Stomach smooth muscle (tissue), 2 donors: ENCODE measurements at regions not wholly inside any gene's neighbourhood (a gene's known extent, or its start where the extent isn't known, plus 50 kb on each side); places are given as distances from the start of the nearest gene placed in this dataset.
"Not testable (repeated sequence)": the region's sequence is repeated elsewhere in the genome, so short reads cannot be mapped to it uniquely, and the experiment has no call there.

ENCODE experiments used
- H3K27ac ChIP-seq: one replicate; pipeline ENCODE4 v1.7.0; 2013; ENCODE audit warnings: mild to moderate bottlenecking, low read length, inconsistent platforms
- H3K27me3 ChIP-seq, 2 donors: one replicate each; pipeline ENCODE4 v1.7.0; 2013; ENCODE audit warnings: low read length in 2 of 2; ENCODE audit not compliant: insufficient read depth in 2 of 2, control insufficient read depth in 1 of 2
- H3K36me3 ChIP-seq, 2 donors: one replicate each; pipeline ENCODE4 v1.7.0; 2013; ENCODE audit warnings: low read length in 2 of 2; ENCODE audit not compliant: control insufficient read depth in 2 of 2, insufficient read depth in 2 of 2
- H3K4me1 ChIP-seq: one replicate; pipeline ENCODE4 v1.7.0; 2013; ENCODE audit warnings: low read length; ENCODE audit not compliant: control insufficient read depth, insufficient read depth
- H3K4me3 ChIP-seq, 2 donors: one replicate each; pipeline ENCODE4 v1.7.0; 2013; ENCODE audit warnings: low read length in 2 of 2
- H3K9ac ChIP-seq, 2 donors: one replicate each; pipeline ENCODE4 v1.7.0; 2013; ENCODE audit warnings: low read length in 2 of 2, mild to moderate bottlenecking in 1 of 2
- H3K9me3 ChIP-seq, 2 donors: one replicate each; pipeline ENCODE4 v1.7.0; 2013; ENCODE audit warnings: low read length in 2 of 2; ENCODE audit not compliant: control insufficient read depth in 2 of 2
- donor health status: healthy.
- donor health status: Pancreatic carcinoma.

DNA sequence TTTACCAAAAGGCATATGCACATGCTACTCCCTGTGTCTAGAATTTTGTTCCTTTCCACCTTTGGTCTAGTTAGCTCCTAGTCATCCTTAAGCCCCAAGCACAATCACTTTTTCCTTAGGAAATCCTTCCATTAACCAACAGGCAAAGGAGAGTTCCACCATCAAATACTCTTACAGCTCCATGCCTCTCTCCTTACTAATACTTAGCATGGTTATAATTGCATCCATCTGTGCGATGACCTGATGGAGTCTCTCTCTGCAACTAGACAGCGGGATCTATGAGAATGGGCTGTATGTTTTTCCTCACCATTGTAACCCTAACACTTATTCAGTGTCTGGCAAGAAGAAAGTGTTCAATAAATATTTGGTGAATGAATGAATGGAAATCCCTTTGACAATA is 69.3 kb upstream of the SMAD3 start:
- no peaks in the 10 kb centered on the region for H3K27me3 ChIP-seq
- H3K36me3 ChIP-seq = no peaks in the 10 kb centered on the region
- no peak overlapping the region for H3K9ac ChIP-seq
- H3K9me3 ChIP-seq = no peaks in the 10 kb centered on the region
- H3K27ac ChIP-seq = no peak overlapping the region
- no peak overlapping the region for H3K4me3 ChIP-seq
- no peaks in the 10 kb centered on the region for H3K4me1 ChIP-seq

GRCh38 chr15:66997212-66997611 is 68.2 kb upstream of the SMAD3 start:
- Histone ChIP-seq H3K4me3 (no peak overlapping the region), H3K9me3 (no peaks in the 10 kb centered on the region), H3K27ac (no peak overlapping the region), H3K4me1 (no peaks in the 10 kb centered on the region), H3K36me3 (no peaks in the 10 kb centered on the region), H3K27me3 (no peaks in the 10 kb centered on the region), H3K9ac (no peak overlapping the region)

DNA sequence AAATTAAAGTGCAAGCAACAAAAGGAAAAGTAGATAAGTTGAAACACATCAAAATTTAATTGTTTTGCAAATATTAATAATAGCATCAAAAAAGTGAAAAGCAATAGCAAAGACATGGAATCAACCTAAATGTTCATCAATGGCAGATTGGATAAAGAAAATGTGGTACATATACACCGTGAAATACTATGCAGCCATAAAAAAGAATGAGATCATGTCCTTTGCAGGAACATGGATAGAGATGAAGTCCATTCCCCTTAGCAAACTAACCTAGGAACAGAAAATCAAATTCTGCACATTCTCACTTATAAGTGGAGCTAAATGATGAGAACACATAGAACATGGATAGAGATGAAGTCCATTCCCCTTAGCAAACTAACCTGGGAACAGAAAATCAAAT is 67.2 kb upstream of the SMAD3 start:
- not testable (repeated sequence) for H3K27ac ChIP-seq, H3K9me3 ChIP-seq, H3K4me3 ChIP-seq

DNA sequence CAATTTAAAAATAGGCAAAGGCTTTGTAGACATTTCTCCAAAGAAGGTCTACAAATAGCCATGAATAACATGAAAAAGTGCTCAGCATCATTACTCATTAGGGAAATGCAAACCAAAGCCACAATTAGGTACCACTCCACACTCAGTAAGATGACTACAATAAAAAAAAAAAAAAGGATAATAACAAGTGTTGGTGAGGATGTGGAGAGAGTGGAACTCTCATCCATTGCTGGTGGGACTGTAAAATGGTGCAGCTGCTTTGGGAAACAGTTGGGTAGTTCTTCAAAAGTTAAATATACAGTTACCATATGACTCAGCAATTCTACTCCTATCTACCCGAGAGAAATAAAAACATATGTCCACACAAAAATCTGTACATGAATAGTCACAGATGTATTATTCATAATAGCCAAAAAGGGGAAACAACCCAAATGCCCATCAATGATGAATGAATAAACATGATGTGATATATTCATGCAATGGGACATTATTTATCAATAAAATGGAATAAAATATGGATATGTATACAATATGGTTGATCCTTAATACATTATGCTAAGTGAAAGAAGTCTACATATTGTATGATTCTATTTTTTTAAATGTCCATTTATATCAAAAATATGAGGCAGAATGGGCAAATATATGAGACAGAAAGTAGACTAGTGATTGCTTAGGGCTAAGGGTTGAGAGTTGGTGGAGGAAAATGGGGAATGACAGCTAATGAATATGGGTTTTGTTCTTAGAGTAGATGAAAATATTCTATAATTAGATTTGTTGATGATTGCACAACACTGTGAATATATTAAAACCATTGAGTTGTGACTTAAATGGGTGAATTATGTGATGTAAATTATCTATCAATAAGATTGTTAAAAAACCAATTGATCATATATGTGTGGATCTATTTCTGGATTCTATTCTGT is 66.1 kb upstream of the SMAD3 start:
- no peak overlapping the region for H3K27ac ChIP-seq
- no peak overlapping the region for H3K4me3 ChIP-seq
- H3K4me1 ChIP-seq = no peaks in the 10 kb centered on the region
- H3K36me3 ChIP-seq = no peaks in the 10 kb centered on the region
- no peaks in the 10 kb centered on the region for H3K27me3 ChIP-seq
- H3K9me3 ChIP-seq = no peaks in the 10 kb centered on the region
- H3K9ac ChIP-seq = no peak overlapping the region

More for the DNA sequence above, 67.2 kb upstream of the SMAD3 start:
- not testable (repeated sequence) for H3K9ac ChIP-seq, H3K36me3 ChIP-seq, H3K4me1 ChIP-seq, H3K27me3 ChIP-seq

DNA sequence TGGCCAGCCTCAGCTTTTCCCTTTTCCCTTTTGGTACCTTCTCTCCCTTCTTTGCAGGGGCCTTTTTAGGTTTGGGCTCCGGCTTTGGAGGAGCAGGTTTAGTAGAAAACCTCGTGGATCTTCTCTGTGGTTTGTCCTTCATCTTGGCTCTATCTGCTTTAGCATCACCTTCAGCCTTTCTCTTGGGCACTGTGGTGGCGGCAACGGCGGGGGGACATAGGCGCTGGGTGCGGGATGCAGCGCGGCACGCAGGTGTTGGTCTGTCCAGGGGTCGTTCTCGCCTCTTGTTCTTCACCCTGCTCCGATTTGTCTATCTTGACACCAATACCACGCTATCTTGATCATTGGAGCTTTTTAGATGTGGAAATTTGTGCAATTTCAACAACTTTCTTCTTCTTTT is 64.5 kb upstream of the SMAD3 start:
- no peaks in the 10 kb centered on the region for H3K4me1 ChIP-seq
- no peak overlapping the region for H3K9ac ChIP-seq
- no peaks in the 10 kb centered on the region for H3K9me3 ChIP-seq
- no peak overlapping the region for H3K4me3 ChIP-seq
- no peaks in the 10 kb centered on the region for H3K36me3 ChIP-seq
- no peak overlapping the region for H3K27ac ChIP-seq
- no peaks in the 10 kb centered on the region for H3K27me3 ChIP-seq

DNA sequence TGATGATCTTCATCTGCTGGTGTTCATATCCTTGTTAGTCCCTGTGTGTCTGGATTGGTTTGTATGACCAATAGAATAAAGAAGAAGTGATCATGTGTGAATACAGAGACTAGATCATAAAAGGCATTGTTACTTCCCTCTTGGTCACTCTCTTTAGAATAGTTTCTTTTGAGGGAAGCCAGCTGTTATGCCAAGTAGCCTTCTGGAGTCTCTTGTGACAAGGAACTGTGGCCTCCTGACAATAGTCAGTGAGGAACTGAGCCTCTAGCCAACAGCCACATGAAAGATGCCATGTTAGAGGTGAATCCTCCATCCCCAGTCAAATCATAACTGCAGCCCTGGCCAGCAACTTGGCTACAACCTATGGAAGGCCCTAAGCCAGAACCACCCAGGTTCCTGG is 63.0 kb upstream of the SMAD3 start:
- Histone ChIP-seq H3K36me3 (no peaks in the 10 kb centered on the region), H3K27ac (no peak overlapping the region)

DNA sequence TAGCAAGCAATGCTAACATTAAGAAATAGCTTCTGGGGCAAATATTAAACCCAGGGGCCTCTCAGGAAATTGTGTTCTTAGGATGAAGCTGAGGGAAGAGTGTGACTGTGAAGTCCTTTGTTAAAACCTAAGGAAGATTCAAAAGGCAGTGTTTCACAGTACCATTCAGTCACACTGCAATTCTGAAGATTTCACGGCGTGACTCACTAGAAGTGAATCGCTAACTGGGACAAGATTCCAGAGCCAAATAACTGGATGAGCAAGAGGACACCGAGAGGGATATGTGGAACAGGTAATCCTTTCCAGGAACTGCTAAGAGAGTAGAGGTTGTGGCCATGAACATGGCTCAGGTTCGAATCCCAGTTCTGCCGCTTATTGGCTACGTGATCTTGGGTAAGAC is 61.8 kb upstream of the SMAD3 start:
- Histone ChIP-seq H3K9ac (no peak overlapping the region), H3K4me3 (no peak overlapping the region), H3K9me3 (no peaks in the 10 kb centered on the region), H3K36me3 (no peaks in the 10 kb centered on the region), H3K4me1 (no peaks in the 10 kb centered on the region), H3K27me3 (no peaks in the 10 kb centered on the region), H3K27ac (no peak overlapping the region)

More for the DNA sequence above, 63.0 kb upstream of the SMAD3 start:
- H3K9me3 ChIP-seq = no peaks in the 10 kb centered on the region
- H3K27me3 ChIP-seq = no peaks in the 10 kb centered on the region
- no peak overlapping the region for H3K4me3 ChIP-seq
- H3K9ac ChIP-seq = no peak overlapping the region
- H3K4me1 ChIP-seq = no peaks in the 10 kb centered on the region

DNA sequence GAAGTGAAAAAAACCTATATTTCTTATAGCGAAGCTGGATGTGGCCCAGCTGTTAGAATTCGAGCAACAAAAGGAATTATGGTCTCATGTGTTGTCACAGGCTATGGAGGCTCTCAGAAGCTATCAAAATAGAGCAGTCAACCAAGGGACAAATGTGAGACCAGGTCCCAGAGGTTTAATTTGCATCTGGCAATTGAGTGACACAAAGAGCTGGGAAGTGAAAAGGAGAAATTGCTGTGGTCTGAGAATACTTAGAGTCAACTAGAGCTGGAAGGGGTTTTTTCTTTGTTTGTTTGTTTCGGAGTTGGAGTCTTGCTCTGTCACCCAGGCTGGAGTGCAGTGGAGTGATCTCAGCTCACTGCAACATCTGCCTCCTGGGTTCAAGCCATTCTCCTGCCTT is 61.3 kb upstream of the SMAD3 start:
- no peak overlapping the region for H3K27ac ChIP-seq
- H3K4me1 ChIP-seq = no peaks in the 10 kb centered on the region
- no peak overlapping the region for H3K9ac ChIP-seq
- H3K36me3 ChIP-seq = no peaks in the 10 kb centered on the region
- no peaks in the 10 kb centered on the region for H3K27me3 ChIP-seq
- no peak overlapping the region for H3K4me3 ChIP-seq
- H3K9me3 ChIP-seq = no peaks in the 10 kb centered on the region

DNA sequence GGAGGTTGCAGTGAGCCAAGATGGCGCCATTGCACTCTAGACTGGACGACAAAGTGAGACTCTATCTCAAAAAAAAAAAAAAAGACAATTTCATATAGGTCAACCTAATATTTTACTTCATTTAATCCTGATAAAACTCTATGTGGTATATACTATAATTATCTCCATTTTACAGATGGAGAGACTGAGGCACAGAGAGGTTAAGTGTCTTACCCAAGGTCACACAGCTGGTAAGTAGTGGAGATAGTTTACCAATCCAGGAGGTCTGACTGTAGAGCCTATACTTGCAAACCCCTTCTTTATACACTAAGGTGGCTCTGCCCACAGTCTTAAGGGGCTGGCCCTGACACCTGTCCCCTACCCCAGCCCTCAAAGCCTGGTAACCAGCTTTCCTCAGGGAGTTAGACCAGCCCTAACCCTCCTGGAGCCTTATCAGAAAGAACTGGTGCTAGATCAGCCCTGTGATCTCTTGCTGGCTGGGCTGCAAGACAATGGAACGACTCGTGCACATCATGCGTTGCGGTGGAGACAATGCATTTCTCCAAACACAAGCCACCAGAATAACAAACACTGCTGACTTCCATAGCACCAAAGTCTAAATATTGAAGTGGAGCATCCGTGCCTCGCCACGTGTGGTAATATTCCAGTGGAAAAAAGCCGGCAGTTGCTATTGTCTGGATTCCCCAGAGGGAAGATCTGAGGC is 60.0 kb upstream of the SMAD3 start:
- H3K27ac ChIP-seq = no peak overlapping the region
- no peaks in the 10 kb centered on the region for H3K4me1 ChIP-seq

GRCh38 chr15:67006083-67007065 is 59.0 kb upstream of the SMAD3 start:
- Histone ChIP-seq H3K4me1 (no peaks in the 10 kb centered on the region), H3K36me3 (no peaks in the 10 kb centered on the region), H3K9me3 (no peaks in the 10 kb centered on the region), H3K4me3 (no peak overlapping the region), H3K27me3 (no peaks in the 10 kb centered on the region), H3K27ac (no peak overlapping the region), H3K9ac (no peak overlapping the region)

More for the DNA sequence above, 60.0 kb upstream of the SMAD3 start:
- H3K36me3 ChIP-seq = no peaks in the 10 kb centered on the region
- no peak overlapping the region for H3K9ac ChIP-seq
- H3K4me3 ChIP-seq = no peak overlapping the region
- H3K27me3 ChIP-seq = no peaks in the 10 kb centered on the region
- H3K9me3 ChIP-seq = no peaks in the 10 kb centered on the region
